Gastroesophageal sphincter (tissue), 3 donors: ENCODE measurements at regions not wholly inside any gene's neighbourhood (a gene's known extent, or its start where the extent isn't known, plus 50 kb on each side); places are given as distances from the start of the nearest gene placed in this dataset.

Source experiments
- CTCF ChIP-seq, 4 experiments: fragments of 200-600 bp in 2 of 4; fragments of 450-650 bp in 2 of 4; sonication (generic) in 1 of 4; IDR thresholded peaks; one replicate each; pipeline ENCODE4 v1.5.1; 2017 to 2019; ENCODE audit warnings: antibody characterized with exemption in 4 of 4, mild to moderate bottlenecking in 2 of 4, moderate library complexity in 2 of 4
- EP300 ChIP-seq: sonication (generic); formaldehyde crosslinking; IDR thresholded peaks from one replicate; pipeline ENCODE4 v1.6.1; 2017; ENCODE audit warnings: antibody characterized with exemption, mild to moderate bottlenecking
- POLR2A ChIP-seq, 2 donors: fragments of 450-650 bp; IDR thresholded peaks; one replicate each; pipeline ENCODE4 v1.6.1; 2017; ENCODE audit warnings: antibody characterized with exemption in 2 of 2, mild to moderate bottlenecking in 2 of 2, moderate library complexity in 1 of 2

- TF ChIP-seq CTCF (IDR thresholded peaks at IDR 0.05) (no peak), POLR2A (IDR thresholded peaks at IDR 0.05) (no peak), EP300 (no peak)
Observed at GRCh38 chr7:49346195-49346899, 422.0 kb downstream of the CDC14C start.
